ENCODE measurements at regions not wholly inside any gene's neighbourhood (a gene's known extent, or its start where the extent isn't known, plus 50 kb on each side); places are given as distances from the start of the nearest gene placed in this dataset.

DNA sequence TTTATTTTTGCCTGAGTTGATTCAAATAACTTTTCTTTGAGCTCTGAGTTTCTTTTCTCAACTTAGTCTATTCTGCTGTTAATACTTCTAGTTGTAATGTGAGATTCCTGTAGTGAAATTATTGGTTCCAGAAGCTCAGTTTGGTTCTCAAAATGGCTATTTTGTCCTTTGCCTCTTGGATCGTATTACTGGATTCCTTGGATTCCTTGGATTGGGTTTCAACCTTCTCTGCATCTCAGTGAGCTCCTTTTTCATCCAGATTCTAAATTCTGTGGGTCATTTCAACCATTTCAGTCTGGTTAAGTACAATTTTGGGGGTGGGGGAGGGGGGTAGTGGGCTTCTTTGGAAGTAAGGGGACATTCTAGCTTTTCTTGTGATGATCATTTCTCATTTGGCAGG lies 341.1 kb upstream of the CNTN5 start:
- TF ChIP-seq MTF1 (CRISPR knock-in tag; IDR thresholded peaks at IDR 0.05; ENCODE audit: borderline replicate concordance) (no peak), CREM (IDR thresholded peaks at IDR 0.05; ENCODE audit: low read depth) (no peak), BRCA1 (IDR thresholded peaks at IDR 0.05) (no peak), BRCA1 (CRISPR knock-in tag; IDR thresholded peaks at IDR 0.05) (no peak), ZNF121 (CRISPR knock-in tag; conservative IDR thresholded peaks at IDR 0.05) (no peak), TBP (optimal IDR thresholded peaks at IDR 0.05; ENCODE audit: low read depth, low read length) (no peak), ZBTB7A (IDR thresholded peaks at IDR 0.05; ENCODE audit: borderline replicate concordance, control insufficient read depth, low read depth, low read length) (no peak), JUND (IDR thresholded peaks at IDR 0.05; ENCODE audit: borderline replicate concordance, low read depth, low read length) (no peak), JUND (tag; IDR thresholded peaks at IDR 0.05; ENCODE audit: borderline replicate concordance, low read depth, low read length) (no peak), ADNP (tag; IDR thresholded peaks at IDR 0.05) (no peak), MYC (IDR thresholded peaks at IDR 0.05; ENCODE audit: low read depth, low read length) (no peak), MYC (CRISPR knock-in tag; IDR thresholded peaks at IDR 0.05; ENCODE audit: borderline replicate concordance, low read depth) (no peak), SP1 (CRISPR knock-in tag; IDR thresholded peaks at IDR 0.05) (no peak), TAF1 (IDR thresholded peaks at IDR 0.05; ENCODE audit: control insufficient read depth, extremely low read depth, insufficient read depth, low read length, severe bottlenecking) (no peak)

Measured in K562 (cell line).